ENCODE measurements at regions not wholly inside any gene's neighbourhood (a gene's known extent, or its start where the extent isn't known, plus 50 kb on each side); places are given as distances from the start of the nearest gene placed in this dataset.

DNA sequence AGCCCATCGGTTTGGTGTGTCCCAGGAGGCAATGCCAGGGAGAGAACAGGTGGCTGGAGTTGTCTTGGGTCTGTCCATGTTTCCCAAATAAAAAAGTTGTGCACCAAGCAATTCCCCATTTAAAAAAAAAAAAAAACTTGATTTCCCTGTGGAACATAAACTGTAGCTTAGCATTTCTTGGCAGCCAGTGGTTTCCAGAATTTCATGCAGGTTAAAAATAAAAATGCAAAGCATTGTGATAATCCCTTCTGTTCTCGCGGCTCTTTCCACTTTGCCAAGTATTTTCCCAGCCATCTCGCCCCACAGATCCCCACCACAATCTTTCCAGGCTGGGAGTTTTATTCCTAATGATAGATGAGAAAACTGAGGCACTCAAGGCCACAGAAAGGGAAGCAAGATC, 51.4 kb upstream of the MSX1 start:
- DNase-seq (ENCODE audit: low read depth), result no peak

DNA sequence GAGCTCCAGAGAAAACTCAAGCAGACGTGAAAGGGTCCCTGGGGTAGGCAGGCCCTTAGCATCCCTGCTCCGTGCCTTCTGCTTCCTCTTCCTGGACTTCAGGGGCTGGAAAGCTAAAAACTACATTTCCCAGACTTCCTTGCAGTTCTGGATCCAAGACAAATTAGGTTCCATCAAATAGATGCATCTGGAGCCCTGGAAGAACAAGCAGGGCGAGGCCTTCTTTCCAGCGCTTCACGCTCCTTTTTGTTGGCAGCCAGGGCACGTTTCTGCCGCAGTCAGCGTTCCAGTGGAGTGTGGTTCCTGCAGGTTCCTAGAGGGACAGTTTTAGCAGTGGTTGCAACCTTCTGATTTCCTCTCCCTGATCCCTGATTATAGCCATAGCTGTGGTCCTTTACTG, 53.6 kb upstream of the MSX1 start:
- no peak for DNase-seq (ENCODE audit: low read depth)

DNA sequence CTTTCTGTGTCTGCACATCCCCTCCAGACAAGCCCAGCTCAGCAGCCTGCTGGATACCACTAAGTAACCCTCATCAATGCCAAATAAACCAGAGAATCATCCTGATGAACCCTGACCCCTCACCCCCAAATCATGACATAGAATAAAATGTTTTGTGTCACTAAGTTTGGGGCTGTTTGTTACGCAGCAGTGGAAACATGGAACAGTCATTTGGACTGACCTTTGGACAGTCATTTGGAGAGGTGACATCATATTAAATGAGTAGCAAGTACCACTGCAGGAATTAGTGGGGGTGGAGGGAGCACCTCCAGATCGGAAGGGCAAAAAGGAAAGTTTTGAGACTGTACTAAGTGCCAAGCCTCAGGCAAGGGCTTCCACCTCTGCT, 55.6 kb upstream of the MSX1 start:
- no peak for DNase-seq (ENCODE audit: low read depth)

DNA sequence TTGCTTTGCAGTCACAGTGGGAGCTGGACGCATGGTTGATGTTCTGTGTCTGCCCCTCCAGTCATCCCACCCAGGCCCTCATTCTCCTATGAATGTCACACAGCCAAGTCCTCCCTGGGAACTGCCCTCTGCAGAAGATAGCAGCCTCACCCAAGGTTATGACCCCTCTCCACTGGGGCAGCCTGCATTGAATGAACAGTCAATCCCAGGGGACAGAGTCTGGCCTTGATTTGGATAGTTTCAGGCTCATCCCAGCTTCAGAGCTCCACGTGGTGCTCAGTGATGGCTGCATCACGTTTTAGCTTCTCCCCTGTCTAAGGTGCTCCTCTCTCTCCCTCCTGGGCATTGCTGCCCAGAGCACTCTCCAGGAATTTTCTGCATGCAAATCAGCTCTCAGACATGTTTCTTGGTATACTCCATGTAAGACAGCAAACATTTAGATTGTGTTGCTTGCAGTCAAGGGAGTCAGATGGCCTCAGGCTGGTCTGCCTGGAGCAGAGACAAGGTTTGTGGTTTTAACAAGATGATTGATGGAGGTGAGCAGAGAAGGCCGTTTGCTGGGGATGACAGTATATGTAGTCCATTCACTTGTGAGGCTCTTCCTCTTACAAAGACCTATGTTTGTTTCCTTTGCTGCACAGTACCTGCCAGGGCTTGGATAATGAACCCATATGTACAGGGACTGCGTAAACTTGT, 56.1 kb upstream of the MSX1 start:
- DNase-seq (ENCODE audit: low read depth), result no peak

DNA sequence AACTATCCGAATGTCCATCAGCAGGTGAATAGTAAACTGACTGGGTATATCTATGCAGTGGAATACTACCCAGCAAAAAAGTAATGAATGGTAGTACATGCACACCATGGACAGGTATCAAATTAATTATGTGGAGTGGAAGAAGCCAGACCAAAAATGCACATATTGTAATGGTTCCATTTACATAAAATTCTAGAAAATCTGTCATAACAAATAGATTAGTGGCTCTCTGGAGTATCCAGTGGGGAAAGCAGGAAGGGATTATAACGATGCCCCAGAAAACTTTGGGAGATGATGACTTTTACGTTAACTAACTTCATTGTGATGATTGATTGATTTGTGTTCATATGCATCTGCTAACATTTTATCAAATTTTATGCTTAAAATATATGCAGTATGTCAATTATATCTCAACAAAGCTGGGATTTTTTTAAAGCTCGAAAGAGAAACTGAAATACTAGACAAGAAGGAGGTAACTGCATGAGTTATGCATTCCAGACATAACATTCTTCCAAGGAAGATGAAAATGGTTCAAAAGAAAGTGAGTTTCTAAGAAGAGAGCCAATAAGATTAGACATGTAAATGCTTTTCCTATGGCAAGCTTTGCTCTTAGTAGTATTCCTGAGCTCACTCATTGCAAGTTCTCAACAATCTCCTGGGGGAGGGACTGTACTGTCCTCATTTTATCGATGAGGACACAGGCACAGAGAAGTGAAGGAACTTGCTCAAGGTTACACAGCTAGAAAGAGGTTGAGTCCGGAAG, 58.6 kb upstream of the MSX1 start:
- DNase-seq (ENCODE audit: low read depth), result no peak

DNA sequence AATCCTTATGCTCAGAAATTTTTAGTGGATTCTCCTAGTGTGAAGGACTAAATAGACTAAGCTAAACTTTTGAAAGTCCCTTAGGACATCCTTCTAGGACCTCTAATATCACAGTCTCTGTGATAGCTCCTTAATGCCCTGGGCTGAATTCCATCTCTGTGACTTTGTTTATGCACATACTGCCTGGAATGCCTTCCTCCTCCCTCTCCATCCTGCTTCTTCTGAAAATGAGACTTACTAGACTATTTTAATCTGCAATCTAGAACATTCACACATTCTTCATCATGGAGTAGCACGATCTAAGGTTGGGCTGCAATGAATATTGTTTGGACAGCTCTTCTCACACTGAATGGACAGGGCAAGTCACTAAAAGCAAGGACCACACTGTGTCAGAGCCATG, 65.0 kb upstream of the MSX1 start:
- DNase-seq (ENCODE audit: low read depth), result no peak

DNA sequence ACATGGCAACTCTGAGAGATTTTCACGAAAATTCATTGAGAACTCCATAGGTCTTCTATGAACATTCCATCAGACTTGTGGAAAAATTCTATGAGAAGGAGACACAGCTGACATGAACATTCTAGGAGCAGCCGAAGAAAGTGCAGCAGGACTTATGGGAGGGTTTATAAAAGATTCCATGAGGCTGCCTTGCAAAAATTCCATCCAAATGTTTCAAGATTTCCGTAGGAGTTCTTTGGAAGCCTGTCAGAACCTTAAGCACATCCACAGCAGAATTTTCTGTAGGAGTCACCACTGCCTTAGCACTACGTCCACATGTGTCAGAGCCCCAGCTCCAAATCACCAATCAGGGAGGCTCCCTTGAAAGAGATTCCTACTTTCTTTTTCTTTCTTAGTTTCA, 67.0 kb upstream of the MSX1 start:
- DNase-seq (ENCODE audit: low read depth), result no peak

DNA sequence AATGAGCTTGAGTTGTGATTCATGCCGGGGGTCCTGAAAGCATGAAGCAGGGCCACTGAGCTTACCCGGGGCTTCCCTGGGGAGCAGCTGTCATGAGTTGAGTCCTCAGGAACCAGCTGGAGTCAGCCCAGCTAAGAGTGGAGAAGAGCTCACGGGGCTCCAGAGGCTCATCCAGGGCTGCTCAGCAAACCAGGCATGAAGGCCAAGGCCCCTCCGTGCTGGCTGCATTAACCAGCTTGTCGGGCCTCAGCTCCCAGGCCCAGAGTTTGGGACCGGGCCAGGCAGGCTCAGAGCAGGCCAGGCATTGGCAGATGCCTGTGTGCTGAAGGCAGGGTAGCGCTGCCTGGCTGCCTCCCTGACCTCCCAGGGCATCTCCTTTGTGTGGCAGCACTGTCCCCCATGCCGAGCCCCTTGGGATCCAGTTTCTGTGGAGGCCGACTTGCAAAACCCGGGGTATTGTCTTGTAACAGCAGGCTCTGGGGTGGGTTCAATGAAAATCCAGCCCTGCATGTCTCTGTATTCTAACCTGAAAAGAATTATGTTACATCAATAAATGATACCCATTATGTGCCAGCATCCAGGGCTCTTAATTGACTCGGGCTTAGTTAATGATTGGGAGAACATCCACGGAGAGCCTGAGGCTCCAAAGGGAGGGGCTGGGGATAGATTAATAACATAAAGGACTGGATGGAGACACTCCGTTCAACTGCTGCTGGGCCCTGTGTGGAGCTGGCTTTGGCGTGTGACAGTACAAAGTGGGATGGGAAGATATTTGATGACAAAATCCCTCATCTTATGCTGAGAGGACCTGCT, 68.0 kb upstream of the MSX1 start:
- DNase-seq (ENCODE audit: low read depth), result no peak

DNA sequence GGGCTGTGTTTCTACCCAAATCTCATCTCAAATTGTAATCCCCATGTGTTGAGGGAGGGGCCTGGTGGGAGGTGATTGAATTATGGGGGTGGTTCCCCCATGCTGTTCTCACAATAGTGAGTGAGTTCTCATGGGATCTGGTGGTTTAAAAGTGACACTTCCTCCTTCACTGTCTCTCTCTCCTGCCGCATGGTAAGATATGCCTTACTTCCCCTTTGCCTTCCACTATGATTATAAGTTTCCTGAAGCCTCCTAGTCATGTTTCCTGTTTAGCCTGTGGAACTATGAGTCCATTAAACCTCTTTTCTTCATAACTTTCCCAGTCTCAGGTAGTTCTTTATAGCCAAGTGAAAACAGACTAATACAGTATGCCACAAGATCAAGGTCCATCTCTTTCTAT, 70.0 kb upstream of the MSX1 start:
- no peak for DNase-seq (ENCODE audit: low read depth)

DNA sequence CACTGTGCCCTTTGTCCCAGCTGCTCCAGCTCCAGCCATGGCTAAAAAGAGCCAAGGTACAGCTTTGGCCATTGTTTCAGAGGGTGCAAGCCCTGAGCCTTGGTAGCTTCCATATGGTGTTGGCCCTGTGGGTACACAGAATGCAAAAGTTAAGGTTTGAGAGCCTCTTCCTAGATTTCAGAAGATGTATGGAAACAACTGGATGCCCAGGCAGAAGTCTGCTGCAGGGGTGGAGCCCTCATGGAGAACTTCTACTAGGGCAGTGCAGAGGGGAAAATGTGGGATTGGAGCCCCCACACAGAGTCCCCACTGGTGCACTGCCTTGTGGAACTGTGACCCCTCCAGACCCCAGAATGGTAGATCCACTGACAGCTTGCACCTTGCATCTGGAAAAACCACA, 70.9 kb upstream of the MSX1 start:
- DNase-seq (ENCODE audit: low read depth), result no peak

DNA sequence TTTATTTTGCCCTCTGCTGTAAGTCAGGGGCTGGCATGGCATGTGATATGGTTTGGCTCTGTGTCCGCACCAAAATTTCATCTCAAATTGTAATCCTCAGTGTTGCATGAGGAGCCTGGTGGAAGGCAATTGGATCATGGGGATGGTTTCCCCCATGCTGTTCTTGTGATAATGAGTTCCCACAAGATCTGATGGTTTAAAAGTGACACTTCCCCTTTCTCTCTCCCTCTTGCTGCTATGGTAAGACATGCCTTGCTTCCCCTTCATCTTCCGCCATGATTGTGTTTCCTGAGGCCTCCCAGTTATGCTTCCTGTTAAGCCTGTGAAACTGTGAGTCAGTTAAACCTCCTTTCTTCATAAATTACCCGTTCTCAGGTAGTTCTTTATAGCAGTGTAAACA, 72.0 kb upstream of the MSX1 start:
- no peak for DNase-seq (ENCODE audit: low read depth)

DNA sequence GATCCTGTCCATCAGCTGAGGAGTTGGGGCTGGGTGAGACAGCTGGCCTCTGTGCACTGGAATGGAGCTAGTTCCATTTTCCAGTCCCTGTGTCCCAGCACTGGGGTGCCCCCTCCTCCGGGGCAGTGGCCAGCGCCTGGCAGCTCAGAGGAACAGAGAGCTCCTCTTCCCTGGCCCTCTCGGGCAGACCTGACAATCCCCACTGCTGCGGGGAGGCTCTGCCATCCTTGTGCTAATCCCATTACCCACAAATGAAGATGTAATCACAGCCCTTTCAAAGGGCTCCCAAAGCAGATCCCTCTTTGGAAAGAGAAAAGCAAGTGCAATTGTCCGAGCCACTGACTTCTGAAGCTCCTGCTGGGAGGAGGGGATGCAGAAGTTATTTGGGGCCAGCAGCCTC, 75.1 kb upstream of the MSX1 start:
- no peak for DNase-seq (ENCODE audit: low read depth)

DNA sequence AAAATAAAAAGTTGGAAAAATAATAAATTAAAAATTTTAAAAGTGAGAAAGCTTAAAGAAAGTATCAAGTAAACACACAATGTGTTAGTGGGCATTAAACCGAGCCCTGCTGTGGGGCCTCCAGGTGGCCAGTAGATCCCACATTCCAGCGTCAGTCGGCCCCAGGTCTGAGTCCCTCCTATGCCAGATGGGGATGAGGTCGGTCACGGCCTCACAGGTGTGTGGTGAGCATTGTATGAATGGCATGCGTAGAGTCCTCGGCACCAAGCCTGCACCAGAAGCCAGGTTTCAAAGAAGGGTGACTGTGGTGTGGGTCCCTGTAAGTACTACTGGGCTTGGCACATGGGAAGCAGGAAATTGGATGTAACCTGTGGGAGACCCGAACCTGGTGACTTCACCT, 75.6 kb upstream of the MSX1 start:
- DNase-seq (ENCODE audit: low read depth), result no peak

DNA sequence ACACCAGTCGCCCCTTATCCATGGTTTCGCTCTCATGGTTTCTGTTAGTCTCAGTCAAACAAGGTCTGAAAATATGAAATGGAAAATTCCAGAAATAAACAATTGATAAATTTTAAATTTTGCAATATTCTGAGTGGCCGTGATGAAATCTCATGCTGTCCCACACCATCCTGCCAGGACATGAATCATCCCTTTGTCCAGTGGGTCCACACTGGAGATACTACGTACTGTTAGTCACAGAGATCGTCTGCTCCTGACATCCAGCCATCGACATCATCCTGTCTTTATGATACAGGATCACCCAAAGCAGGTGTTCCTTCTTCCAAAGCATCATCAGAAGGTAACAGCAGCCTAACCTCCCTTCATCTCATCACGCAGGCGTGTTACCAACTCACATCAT, 76.5 kb upstream of the MSX1 start:
- no peak for DNase-seq (ENCODE audit: low read depth)

DNA sequence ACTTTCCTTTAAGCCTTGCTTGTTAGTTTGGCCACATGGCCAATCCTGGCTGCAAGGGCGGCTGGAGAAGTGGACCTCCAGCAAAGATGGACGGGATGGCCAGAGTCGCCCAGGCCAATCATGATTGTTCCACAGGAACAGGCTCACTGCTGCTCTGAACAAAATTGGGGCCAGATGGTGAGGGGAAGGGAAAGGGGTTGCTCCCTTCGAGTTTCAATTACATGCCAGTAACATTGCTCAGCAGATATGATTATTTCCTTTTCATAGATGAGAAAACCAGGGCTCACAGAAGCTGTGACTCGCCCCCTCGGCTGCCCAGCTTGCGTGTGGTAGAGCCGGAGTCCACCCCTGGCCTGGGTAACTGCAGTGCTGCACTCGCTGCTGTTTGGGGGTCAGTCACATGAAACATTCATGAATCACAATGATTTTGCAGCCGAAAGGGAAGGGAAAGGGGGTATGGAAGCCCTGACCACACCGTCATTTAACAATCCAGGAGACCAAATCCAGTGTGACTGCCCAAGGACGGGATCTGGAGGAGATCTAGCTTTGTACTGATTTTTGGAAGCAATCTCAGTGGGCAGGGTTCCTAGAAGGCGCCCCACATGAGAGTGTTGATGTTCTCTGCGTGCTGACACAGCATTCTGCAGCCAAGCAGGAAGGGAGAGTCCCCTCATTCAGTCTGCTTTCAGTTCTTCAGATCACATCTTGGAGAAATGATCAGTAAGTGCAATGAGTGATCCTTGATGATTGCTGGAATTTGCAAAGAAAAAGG, 77.3 kb upstream of the MSX1 start:
- DNase-seq (ENCODE audit: low read depth), result peak; percentile 52

DNA sequence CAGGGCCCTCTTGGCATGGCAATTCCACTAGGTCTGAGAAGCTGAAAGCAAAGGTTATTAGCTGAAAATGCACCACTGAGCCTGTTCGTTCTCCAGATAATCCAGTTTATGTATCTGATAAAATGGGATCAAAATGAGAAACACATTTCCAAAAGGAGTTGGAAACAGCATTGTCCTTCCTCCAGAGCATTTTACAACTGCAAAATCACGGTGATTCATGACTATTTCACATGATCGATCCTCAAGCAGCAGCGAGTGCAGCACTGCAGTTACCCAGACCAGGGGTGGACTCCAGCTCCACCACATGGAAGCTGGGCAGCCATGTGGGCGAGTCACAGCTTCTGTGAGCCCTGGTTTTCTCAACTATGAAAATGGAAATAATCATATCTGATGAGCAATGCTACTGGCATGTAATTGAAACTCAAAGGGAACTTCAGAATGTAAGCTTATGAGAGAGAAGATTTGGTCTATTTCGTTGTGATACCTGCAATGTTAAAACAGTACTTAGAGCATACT, 78.7 kb upstream of the MSX1 start:
- peak; percentile 45 for DNase-seq (ENCODE audit: low read depth)

DNA sequence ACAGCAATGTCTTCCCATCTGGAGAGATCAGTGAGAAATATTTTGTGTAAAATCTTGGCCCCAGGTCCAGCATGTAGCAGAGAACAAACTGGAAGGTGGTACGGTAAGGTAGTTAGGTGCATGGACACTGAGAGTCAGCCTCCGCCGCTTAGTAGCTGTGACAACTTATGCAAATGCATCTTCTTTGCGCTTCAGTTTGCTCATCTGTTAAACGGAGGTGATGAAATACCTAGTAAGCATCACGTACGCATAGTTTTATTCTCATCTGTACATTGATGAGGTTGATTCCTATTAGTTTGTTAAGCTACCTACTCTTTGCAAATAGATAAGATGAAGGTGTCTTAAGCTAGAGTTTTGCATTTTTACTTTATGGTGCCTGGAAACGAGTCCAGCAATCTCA, 80.0 kb upstream of the MSX1 start:
- DNase-seq (ENCODE audit: low read depth), result no peak

DNA sequence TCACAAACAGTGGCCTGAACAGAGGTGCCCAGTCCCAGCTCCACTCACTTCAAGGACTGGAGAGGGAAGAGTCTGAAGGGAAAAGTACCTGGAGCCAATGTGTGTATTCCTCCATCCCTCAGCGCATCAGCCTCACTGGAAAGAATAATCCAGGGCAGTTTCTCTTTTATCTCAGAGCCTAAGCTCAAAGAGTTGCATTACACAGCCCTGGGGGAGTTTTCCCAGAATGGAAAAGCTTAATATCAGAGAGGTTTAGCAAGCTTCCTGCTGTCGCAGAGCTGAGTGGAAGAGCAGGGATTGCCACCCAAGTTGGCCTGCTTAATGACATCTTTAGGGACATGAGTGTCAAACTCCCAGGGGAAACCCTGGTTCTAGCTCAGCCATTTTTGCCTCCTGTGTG, 80.4 kb upstream of the MSX1 start:
- DNase-seq (ENCODE audit: low read depth), result no peak

DNA sequence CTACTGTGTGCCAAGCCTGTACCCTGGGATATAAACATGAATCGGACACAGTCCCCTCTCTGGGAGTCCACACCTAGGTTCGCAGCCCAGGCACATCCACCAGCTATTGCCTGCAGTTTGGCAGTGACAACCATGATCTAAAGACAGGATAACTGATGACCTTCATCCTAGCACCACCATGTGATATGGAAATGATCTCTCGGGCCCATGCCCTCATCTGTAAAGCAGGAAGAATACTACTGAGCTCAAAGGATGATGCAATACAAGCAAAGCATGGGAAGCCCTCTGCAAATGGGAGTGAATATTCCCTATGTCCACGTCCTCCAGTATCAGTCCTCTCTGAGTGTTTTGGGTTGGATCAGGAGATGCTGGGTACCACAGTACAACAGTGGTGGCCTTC, 80.9 kb upstream of the MSX1 start:
- no peak for DNase-seq (ENCODE audit: low read depth)

DNA sequence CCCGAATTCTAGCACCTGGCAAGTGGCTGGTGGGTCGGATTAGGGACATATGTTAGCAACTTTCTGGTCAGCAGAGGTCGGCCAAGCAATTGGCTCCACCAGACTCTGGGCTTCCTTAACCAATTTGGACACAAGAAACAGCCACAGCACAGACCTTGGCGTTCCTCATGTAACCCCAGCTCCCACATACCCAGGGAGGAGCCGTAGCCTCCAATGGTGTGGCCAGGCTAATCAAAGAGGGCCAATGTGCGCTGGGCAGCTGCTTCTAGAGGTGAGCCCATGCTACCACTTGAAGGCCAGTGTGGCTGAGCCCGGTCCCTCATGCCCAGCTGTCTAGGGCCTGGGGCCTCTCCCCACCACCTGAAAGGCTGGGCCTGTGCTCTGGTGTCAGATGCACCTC, 82.5 kb upstream of the MSX1 start:
- no peak for DNase-seq (ENCODE audit: low read depth)

DNA sequence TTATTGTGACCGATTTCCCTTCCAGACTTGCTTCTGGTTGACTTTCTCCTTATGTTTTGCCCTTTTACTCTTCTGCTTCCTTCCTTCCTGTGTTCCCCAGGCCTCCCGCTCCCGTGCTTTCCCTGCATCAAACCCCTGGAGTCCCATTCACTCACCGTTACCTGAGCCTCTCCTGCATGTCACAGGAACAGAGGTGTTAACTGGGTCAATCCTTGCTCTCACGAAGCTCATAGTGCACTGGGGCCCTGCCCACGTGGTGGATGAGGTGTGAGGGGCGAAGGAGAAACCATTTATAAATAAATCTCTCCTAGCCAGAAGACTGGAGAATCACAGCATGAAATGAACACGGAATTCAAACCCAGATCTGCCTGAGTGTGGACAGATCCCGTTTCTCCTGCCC, 83.1 kb upstream of the MSX1 start:
- no peak for DNase-seq (ENCODE audit: low read depth)

DNA sequence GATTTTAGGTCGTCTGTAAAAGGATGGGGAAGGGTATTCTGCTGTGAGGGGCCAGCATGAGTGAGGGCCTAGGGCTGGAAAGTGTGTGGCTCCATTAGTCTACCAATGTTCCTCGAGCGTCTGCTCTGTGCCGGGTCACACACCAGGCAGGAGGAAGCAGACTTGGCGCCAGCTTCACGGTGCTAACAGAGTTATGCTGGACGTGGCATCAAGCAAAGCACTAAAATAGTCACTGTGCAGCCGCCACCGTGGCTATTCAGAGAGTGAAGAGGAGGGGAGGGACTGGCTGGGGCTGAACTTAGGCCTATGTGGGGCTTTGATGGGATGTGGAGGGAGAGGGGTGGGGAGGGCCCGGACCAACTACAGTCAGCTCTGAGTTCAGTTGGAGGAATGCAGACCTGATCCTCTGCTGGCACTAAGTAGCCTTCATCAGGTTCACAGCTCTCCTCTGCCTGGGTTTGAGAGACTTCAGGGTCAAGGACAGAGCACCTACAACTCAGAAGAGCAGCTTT, 83.9 kb upstream of the MSX1 start:
- DNase-seq (ENCODE audit: low read depth), result no peak
